NCI-H460 (cell line): ENCODE measurements at regions not wholly inside any gene's neighbourhood (a gene's known extent, or its start where the extent isn't known, plus 50 kb on each side); places are given as distances from the start of the nearest gene placed in this dataset.
A peak's percentile ranks its signal among the peaks of the same experiment; 100 is the strongest.
"Not testable (repeated sequence)": the region's sequence is repeated elsewhere in the genome, so short reads cannot be mapped to it uniquely, and the experiment has no call there.

ENCODE experiments used
- DNase-seq: peaks from one replicate; pipeline ENCODE4 v3.0.0-alpha.2; 2016; ENCODE audit warnings: low read depth; ENCODE audit errors: extremely low read depth

GRCh38 chr1:157369808-157370521, 182.3 kb downstream of the FCRL5 start:
- peak; percentile 66 for DNase-seq

DNA sequence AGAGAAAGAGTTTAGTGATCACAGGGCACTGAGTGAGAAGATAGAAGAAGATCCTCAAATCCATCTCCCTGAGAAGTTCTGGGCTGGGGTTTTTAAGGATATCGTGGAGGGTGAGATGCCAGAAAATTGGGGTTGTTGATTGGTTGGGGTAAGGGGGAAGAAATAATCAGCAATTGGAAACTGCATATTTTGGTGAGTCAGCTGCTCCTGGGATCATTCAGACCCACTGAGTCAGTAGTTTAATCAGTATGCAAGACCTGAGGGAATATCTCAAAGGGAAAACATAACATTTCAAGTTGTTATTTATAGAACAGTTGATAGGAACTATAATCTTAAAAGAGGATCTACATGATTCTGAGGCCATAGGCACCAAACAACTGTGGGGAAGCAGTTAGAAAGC, 183.4 kb downstream of the FCRL5 start:
- not testable (repeated sequence) for DNase-seq

DNA sequence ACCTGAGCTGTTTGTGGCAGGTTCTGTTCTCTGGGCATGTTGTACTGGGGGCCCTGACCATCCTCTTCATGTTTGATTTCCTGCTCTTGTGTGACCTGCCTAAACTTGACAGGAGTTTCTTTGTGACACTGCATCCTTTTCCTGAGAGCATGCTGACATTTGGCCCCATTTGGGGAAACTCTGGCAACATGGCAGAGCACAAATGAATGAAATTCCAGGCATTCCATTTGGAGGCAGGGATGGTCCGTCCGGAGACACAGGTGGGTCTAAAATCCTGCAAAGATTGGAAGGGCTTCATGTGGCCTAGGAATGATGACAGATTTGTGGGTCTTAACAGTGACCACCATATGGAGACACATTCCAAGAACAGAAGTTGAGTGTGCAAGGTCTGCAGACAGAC, 184.0 kb downstream of the FCRL5 start:
- DNase-seq, result no peak

GRCh38 chr1:157367870-157368269, 184.4 kb downstream of the FCRL5 start:
- no peak for DNase-seq

DNA sequence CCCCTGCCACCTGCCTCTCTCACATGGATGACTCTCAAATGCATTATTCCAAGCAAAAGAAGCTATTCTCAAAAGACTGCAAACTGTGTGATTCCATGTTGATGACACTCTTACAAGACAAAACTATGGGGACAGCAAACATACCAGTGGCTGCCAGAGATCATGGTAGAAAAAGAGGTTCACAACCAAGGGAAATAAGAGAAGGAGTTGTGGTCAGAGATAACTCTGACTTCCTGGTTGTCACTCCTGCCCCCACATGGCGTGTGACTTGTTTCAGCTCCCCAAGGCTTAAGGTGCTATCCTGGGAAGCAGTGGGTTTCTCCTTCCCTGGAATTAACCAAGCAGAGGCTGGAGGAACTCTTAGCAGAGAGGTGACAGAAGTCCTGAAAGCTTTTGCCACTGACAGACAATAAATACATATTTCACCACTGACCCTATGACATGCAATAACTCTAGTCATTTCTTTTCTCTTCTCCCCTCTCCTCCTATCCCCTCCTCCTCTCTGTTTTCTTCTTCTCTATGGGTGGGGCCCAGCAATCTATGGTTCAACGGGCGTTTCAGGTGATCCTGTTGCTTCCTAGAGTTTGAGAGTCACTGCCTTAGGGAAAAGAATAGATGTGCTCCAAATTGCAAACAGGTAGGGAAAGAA, 185.1 kb downstream of the FCRL5 start:
- DNase-seq, result no peak

GRCh38 chr1:157364612-157365011, 187.7 kb downstream of the FCRL5 start:
- no peak for DNase-seq

DNA sequence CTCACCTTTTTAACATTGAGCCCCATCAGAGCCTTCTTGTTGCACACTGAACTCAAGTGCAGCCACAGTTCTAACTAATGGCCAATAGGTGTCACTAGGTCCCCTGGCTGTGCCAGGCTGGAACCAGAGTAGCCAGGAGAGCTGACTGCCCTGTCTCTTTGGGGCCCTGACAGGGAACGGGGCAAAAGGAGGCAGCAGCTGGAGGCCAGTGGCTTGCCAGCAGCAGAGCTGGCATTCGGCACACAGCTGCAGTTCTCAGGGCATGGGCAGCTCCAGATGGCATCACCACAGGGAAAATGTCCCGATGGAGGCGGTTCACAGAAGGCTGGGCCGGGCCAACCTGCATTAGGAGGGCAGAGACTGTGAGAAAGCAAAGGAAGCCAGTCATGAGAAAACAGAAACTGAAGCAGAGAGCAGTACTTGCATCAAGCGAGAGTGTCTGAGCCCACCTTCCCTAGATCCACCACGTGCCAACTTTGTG, 188.6 kb downstream of the FCRL5 start:
- DNase-seq, result peak; percentile 57

DNA sequence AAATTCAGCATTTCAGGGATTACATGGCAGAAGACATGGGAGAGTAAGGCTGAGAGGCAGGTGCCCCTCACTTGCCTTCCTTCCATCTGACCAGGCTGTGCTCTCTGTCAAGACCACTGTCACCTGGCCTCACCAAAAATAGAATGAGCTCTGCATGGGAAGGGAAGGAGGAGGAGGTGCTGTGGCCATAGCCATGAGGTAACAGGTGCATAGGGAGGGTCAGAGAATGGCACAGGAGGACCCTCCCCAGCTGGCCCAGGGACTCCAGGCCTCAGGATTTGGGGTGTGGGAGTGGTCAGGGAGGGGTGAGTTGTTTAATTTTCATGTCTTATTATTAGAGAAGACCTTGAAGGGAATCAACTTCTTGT, 192.3 kb downstream of the FCRL5 start:
- DNase-seq, result no peak

DNA sequence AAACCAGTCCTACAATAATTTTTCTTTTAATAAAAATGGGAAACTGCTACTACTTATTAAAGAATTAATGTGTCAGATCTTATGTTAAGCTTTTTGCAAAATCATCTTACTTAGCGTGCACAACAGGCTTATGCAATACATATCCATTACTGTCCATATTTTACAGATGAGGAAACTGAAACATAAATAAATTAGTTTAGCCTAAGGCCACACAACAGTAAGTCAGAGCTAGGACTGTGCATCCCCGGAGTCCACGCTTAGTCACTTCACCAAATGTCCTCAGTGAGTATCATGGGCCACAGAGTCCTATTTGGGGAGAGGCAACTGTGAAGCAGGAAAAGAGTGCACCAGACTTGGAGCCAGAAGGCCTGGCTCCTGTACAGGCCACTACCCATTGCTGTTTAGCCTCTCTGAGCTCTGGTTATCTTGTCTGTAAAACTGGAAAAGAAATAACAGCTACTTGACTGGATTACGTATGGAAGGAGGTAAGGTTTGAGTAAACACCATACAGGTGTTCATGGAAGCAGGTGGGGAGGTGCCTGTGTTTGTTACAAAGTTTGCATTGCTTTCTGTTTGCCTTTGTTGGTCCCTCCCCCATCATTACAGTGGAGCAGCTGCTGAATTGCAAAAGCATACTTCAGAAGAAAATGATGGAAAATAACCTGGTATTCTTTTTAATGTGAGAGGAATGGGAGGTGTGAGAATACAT, 192.8 kb downstream of the FCRL5 start:
- no peak for DNase-seq

DNA sequence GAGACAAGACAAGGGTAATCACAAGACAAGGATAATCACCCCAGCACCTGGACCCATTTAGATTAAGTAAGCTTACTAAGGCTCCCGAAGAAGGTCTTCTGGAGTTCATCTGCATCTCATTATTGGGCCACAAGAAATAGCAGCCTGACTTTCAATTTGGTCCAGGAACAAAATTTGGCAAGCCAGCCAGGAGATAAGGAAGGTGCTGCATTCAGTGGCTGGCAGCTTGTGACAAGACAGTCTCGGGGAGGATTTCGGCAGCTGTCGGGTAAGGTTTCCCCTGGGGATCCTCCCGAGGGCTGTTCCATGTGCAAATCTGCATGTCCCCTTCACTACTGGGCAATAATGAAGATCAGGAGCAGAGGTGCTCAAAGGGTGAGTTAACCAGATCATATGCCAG, 195.2 kb downstream of the FCRL5 start:
- no peak for DNase-seq

GRCh38 chr1:157356601-157357000, 195.7 kb downstream of the FCRL5 start:
- DNase-seq, result no peak

- no peak for DNase-seq
Observed at GRCh38 chr1:157353546-157353945, 198.8 kb downstream of the FCRL5 start.

- no peak for DNase-seq
Observed at GRCh38 chr1:157352817-157353408, 199.4 kb downstream of the FCRL5 start.

DNA sequence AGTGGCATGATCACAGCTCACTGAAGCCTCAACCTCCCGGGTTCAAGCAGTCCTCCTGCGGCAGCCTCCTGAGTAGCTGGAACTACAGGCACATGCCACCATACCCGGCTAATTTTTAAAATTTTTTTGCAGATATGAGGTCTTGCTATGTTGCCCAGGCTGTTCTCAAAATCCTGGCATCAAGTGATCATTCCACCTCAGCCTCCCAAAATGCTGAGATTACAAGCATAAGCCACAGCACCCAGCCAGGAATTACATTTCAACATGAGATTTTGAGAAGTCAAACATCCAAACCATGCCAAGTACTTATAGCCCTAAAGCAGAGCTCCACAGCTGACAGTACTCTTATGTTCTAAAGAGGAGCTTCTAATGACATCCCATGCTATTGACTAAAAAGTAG, 200.1 kb downstream of the FCRL5 start:
- DNase-seq, result no peak

GRCh38 chr1:157351800-157352199, 200.5 kb downstream of the FCRL5 start:
- DNase-seq, result not testable (repeated sequence)

DNA sequence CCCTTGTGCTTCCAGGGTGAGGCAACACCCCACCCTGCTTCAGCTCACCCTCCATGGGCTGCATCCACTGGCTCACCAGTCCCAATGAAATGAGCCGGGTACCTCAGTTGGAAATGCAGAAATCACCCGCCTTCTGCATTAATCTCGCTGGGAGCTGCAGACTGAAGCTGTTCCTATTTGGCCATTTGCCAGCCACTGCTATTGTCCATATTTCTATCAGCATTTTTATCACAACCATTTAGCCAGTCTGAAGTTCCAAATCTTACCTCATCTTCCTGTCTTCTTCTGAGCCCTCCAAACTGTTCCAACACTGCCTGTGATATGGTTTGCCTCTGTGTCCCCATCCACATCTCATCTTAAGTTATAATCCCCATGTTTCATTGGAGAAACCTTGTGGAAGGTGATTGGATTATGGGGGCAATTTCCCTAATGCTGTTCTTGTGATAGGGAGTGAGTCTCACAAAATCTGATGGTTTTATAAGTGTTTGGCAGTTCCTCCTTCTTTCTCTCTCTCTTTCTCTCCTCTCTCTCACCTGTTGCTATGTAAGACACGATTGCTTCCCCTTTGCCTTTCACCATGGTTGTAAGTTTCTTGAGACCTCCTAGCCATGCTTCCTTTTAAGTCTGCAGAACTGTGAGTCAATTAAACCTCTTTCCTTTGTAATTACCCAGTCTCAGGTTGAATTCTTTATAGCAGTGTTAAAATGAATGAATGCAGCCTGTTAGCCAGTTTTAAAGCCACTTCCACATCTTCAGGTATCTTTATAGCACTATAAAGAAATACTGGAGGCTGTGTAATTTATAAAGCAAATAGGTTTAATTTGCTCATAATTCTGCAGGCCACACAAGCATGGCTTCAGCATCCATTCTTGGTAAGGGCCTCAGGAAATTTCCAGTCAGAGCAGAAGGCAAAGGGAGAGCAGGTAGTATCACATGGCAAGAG, 203.5 kb downstream of the FCRL5 start:
- no peak for DNase-seq

- no peak for DNase-seq
Observed at GRCh38 chr1:157347506-157347905, 204.8 kb downstream of the FCRL5 start.

DNA sequence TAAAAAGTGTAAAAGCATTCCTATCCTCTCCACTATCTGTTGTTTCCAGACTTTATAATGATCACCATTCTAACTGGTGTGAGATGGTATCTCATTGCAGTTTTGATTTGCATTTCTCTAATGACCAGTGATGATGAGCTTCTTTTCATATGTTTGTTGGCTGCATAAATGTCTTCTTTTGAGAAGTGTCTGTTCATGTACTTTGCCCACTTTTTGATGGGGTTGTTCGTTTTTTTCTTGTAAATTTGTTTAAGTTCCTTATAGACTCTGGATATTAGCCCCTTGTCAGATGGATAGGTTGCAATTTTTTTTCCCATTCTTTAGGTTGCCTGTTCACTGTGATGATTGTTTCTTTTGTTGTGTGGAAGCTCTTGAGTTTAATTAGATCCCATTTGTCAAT, 199.6 kb upstream of the ETV3 start:
- DNase-seq, result not testable (repeated sequence)

GRCh38 chr1:157335056-157335455, 196.9 kb upstream of the ETV3 start:
- no peak for DNase-seq

- no peak for DNase-seq
Observed at GRCh38 chr1:157334041-157334440, 195.8 kb upstream of the ETV3 start.
